IMR-90 (cell line): ENCODE measurements at regions not wholly inside any gene's neighbourhood (a gene's known extent, or its start where the extent isn't known, plus 50 kb on each side); places are given as distances from the start of the nearest gene placed in this dataset.

Experiments
- ATAC-seq: fragments of 200-7000 bp; cut with Tn5 transposase; 2 replicates; pipeline ENCODE4 v1.9.1; 2020; ENCODE audit warnings: low read depth, mild to moderate bottlenecking, moderate library complexity
- BruUV-seq: library from RNA; stranded (reverse); fragments of 400-500 nt; replicated peaks from 2 replicates; lab custom pipeline; 2021; lab: Mats Ljungman, UMichigan
- CTCF ChIA-PET: fragments of 300-600 bp; formaldehyde crosslinking; extraction: SDS; loops from one replicate; lab custom pipeline; 2021; ENCODE audit warnings: antibody characterized with exemption; lab: Yijun Ruan, JAX
- POLR2A ChIA-PET: fragments of 300-600 bp; sonication (Branson Sonifier 250); formaldehyde crosslinking; loops from one replicate; lab custom pipeline; 2022; ENCODE audit warnings: antibody characterized with exemption; ENCODE audit not compliant: unreplicated experiment; lab: Charles Lee
- DNase-seq: peaks from one replicate; pipeline ENCODE4 v3.0.0; 2013
- H2AFZ ChIP-seq: replicated peaks from 2 replicates; pipeline ENCODE3; 2013; ENCODE audit warnings: low read length, mild to moderate bottlenecking; ENCODE audit not compliant: poor library complexity
- H2AK5ac ChIP-seq: 2 replicates; pipeline ENCODE4 v1.6.1; 2013; ENCODE audit warnings: low read depth, low read length, inconsistent platforms
- H2AK9ac ChIP-seq: replicated peaks from 2 replicates; pipeline ENCODE3; 2013; ENCODE audit warnings: mild to moderate bottlenecking, low read depth, low read length, moderate library complexity; ENCODE audit not compliant: poor library complexity
- H2BK120ac ChIP-seq: 2 replicates; pipeline ENCODE4 v1.6.1; 2013; ENCODE audit warnings: low read depth, low read length, inconsistent platforms
- H2BK15ac ChIP-seq: 3 replicates; pipeline ENCODE4 v1.6.1; 2013; ENCODE audit warnings: low read depth, low read length, inconsistent platforms
- H2BK20ac ChIP-seq: 2 replicates; pipeline ENCODE4 v1.6.1; 2013; ENCODE audit warnings: low read depth, mild to moderate bottlenecking, inconsistent platforms, low read length, moderate library complexity
- H2BK5ac ChIP-seq: 2 replicates; pipeline ENCODE4 v1.6.1; 2013; ENCODE audit warnings: mild to moderate bottlenecking, low read depth, low read length, inconsistent platforms; ENCODE audit not compliant: poor library complexity, severe bottlenecking
- H3K14ac ChIP-seq: replicated peaks from 2 replicates; pipeline ENCODE4 v1.6.1; 2013; ENCODE audit warnings: low read depth, low read length, inconsistent platforms
- H3K18ac ChIP-seq: 2 replicates; pipeline ENCODE4 v1.6.1; 2013; ENCODE audit warnings: low read depth, low read length, control low read depth
- H3K23ac ChIP-seq: 2 replicates; pipeline ENCODE4 v1.6.1; 2013; ENCODE audit warnings: low read depth, low read length, inconsistent platforms
- H3K27ac ChIP-seq: 2 replicates; pipeline ENCODE4 v1.5.1; 2013; ENCODE audit warnings: mild to moderate bottlenecking, control low read depth, low read length; ENCODE audit not compliant: insufficient read depth
- H3K27me3 ChIP-seq: 2 replicates; pipeline ENCODE4 v1.6.1; 2013; ENCODE audit warnings: low read length; ENCODE audit not compliant: control insufficient read depth, insufficient read depth
- H3K36me3 ChIP-seq: 2 replicates; pipeline ENCODE4 v1.6.1; 2013; ENCODE audit warnings: low read length, mixed read lengths; ENCODE audit not compliant: control insufficient read depth, insufficient read depth
- H3K4ac ChIP-seq: 2 replicates; pipeline ENCODE4 v1.6.1; 2013; ENCODE audit warnings: low read depth, low read length, inconsistent platforms
- H3K4me1 ChIP-seq: 2 replicates; pipeline ENCODE4 v1.6.1; 2013; ENCODE audit warnings: low read length, mixed read lengths; ENCODE audit not compliant: control insufficient read depth, insufficient read depth
- H3K4me2 ChIP-seq: 2 replicates; pipeline ENCODE4 v1.6.1; 2013; ENCODE audit warnings: low read depth, mild to moderate bottlenecking, control low read depth, low read length, moderate library complexity
- H3K4me3 ChIP-seq: 2 replicates; pipeline ENCODE4 v1.5.1; 2013; ENCODE audit warnings: low read depth, mild to moderate bottlenecking, control low read depth, low read length, moderate library complexity; ENCODE audit not compliant: insufficient read depth
- H3K56ac ChIP-seq: 2 replicates; pipeline ENCODE4 v1.6.1; 2013; ENCODE audit warnings: low read length, inconsistent platforms; ENCODE audit not compliant: insufficient read depth; ENCODE audit errors: extremely low read depth
- H3K79me1 ChIP-seq, 2 experiments: 2 replicates each; pipeline ENCODE4 v1.6.1; 2013; ENCODE audit warnings: low read length in 2 of 2, inconsistent platforms in 1 of 2, low read depth in 1 of 2
- H3K9ac ChIP-seq: 2 replicates; pipeline ENCODE4 v1.6.1; 2013; ENCODE audit warnings: low read depth, low read length, control low read depth
- H3K9me1 ChIP-seq: 2 replicates; pipeline ENCODE4 v1.6.1; 2013; ENCODE audit warnings: low read length, inconsistent platforms; ENCODE audit not compliant: insufficient read depth
- H3K9me3 ChIP-seq: 2 replicates; pipeline ENCODE4 v1.6.1; 2013; ENCODE audit warnings: low read length; ENCODE audit not compliant: control insufficient read depth, insufficient read depth
- H4K20me1 ChIP-seq: 2 replicates; pipeline ENCODE4 v1.6.1; 2013; ENCODE audit warnings: low read length, inconsistent platforms; ENCODE audit not compliant: insufficient read depth
- H4K5ac ChIP-seq: 2 replicates; pipeline ENCODE4 v1.6.1; 2013; ENCODE audit warnings: mild to moderate bottlenecking, low read depth, low read length, control low read depth
- H4K8ac ChIP-seq, 2 experiments: 2 replicates each; pipeline ENCODE4 v1.6.1; 2013; ENCODE audit warnings: low read depth in 2 of 2, low read length in 2 of 2, control low read depth in 1 of 2, inconsistent platforms in 1 of 2
- H4K91ac ChIP-seq: 2 replicates; pipeline ENCODE4 v1.6.1; 2013; ENCODE audit warnings: low read depth, low read length, inconsistent platforms; ENCODE audit not compliant: insufficient read depth
- BHLHE40 ChIP-seq: fragments of 150-350 bp; IDR thresholded peaks from 2 replicates; pipeline ENCODE4 v1.6.1; 2016; ENCODE audit warnings: mild to moderate bottlenecking, low read depth, low read length
- CEBPB ChIP-seq: IDR thresholded peaks from 2 replicates; pipeline ENCODE4 v1.6.1; 2012; ENCODE audit warnings: low read depth, low read length, improper control_type of control experiment
- CHD1 ChIP-seq: IDR thresholded peaks from 2 replicates; pipeline ENCODE4 v1.6.1; 2012; ENCODE audit warnings: low read depth, low read length, improper control_type of control experiment
- FOS ChIP-seq: fragments of 150-350 bp; IDR thresholded peaks from 2 replicates; pipeline ENCODE4 v1.6.1; 2016; ENCODE audit warnings: low read depth, low read length
- MAFK ChIP-seq: IDR thresholded peaks from 2 replicates; pipeline ENCODE4 v1.6.1; 2012; ENCODE audit warnings: low read depth, low read length, improper control_type of control experiment
- MAZ ChIP-seq: IDR thresholded peaks from 2 replicates; pipeline ENCODE4 v1.6.1; 2012; ENCODE audit warnings: low read depth, mild to moderate bottlenecking, low read length, improper control_type of control experiment, moderate library complexity, borderline replicate concordance
- MXI1 ChIP-seq: IDR thresholded peaks from 2 replicates; pipeline ENCODE4 v1.6.1; 2012; ENCODE audit warnings: low read depth, mild to moderate bottlenecking, low read length, moderate library complexity, borderline replicate concordance
- NFE2L2 ChIP-seq: fragments of 150-350 bp; IDR thresholded peaks from 2 replicates; pipeline ENCODE4 v1.6.1; 2016; ENCODE audit warnings: low read depth, mild to moderate bottlenecking, low read length
- POLR2A ChIP-seq: IDR thresholded peaks from 2 replicates; pipeline ENCODE4 v1.6.1; 2012; ENCODE audit warnings: mild to moderate bottlenecking, low read depth, low read length
- RAD21 ChIP-seq: IDR thresholded peaks from 2 replicates; pipeline ENCODE4 v1.6.1; 2012; ENCODE audit warnings: low read length, improper control_type of control experiment
- RCOR1 ChIP-seq: IDR thresholded peaks from 2 replicates; pipeline ENCODE4 v1.6.1; 2012; ENCODE audit warnings: mild to moderate bottlenecking, low read length, improper control_type of control experiment; ENCODE audit not compliant: insufficient replicate concordance
- RFX5 ChIP-seq: IDR thresholded peaks from 2 replicates; pipeline ENCODE4 v1.8.0; 2012; ENCODE audit warnings: low read depth, mild to moderate bottlenecking, low read length, moderate library complexity
- SMC3 ChIP-seq: fragments of 150-350 bp; IDR thresholded peaks from 2 replicates; pipeline ENCODE4 v1.6.1; 2016; ENCODE audit warnings: low read depth, mild to moderate bottlenecking, antibody characterized with exemption, low read length, moderate library complexity
- USF2 ChIP-seq: fragments of 150-350 bp; IDR thresholded peaks from 2 replicates; pipeline ENCODE4 v1.6.1; 2017; ENCODE audit warnings: mild to moderate bottlenecking, antibody characterized with exemption, low read length, low read depth
- WGBS, 2 experiments: methylation state at CpG; one replicate each; pipeline versions ENCODE4 v1.1.5 to v1.1.7; 2013; ENCODE audit warnings: missing lambda C conversion rate in 2 of 2; ENCODE audit not compliant: insufficient read length in 1 of 2; ENCODE audit errors: extremely low coverage in 2 of 2; 5-methylcytosine and 5-hydroxymethylcytosine counted together
- dilution Hi-C: fragments of 300-500 bp; cut with HindIII; formaldehyde crosslinking; loops from one replicate; pipeline ENCODE4 v1.14.3; 2018; ENCODE audit warnings: low sequenced_read_pairs; ENCODE audit not compliant: unreplicated experiment
- in situ Hi-C: fragments of 300-500 bp; cut with MboI; formaldehyde crosslinking; loops from 3 replicates; pipeline ENCODE4 v1.14.3; 2019; ENCODE audit warnings: low sequenced_read_pairs, inconsistent platforms, mixed read lengths
- intact Hi-C: fragments of 100-400 bp; cut with micrococcal nuclease; formaldehyde crosslinking; loops from 2 replicates; pipeline ENCODE4 v1.10.0; 2022
- TF ChIP-seq, protein P1 (sequence below): conservative IDR thresholded peaks from 2 replicates; pipeline ENCODE4 v1.5.1; 2012; ENCODE audit warnings: mild to moderate bottlenecking, low read depth, low read length, improper control_type of control experiment
- TF ChIP-seq, protein P2 (sequence below): fragments of 150-350 bp; IDR thresholded peaks from 2 replicates; pipeline ENCODE4 v1.6.1; 2016; ENCODE audit warnings: low read depth, mild to moderate bottlenecking, low read length, moderate library complexity, borderline replicate concordance

- no peak overlapping the region for H3K18ac ChIP-seq
- no peak overlapping the region for H3K23ac ChIP-seq
- no peak overlapping the region for H3K27ac ChIP-seq
- H4K5ac ChIP-seq = no peak overlapping the region
- BruUV-seq = no TSS peak
- no peak overlapping the region for H3K56ac ChIP-seq
- H4K20me1 ChIP-seq = no peaks in the 10 kb centered on the region
- H3K14ac ChIP-seq = no peak overlapping the region
- no peaks in the 10 kb centered on the region for H3K9me1 ChIP-seq
- intact Hi-C loops = no loop called here
- H2AK9ac ChIP-seq = no peak overlapping the region
- DNase-seq (no peak), ATAC-seq (no peak)
- POLR2A ChIA-PET = interaction anchor here (0.6 kb wide), 1 partner anchor 121 kb away, joined by 3 read pairs; no protein-coding TSS in a partner anchor
- WGBS, 2 experiments = no CpG with 5 or more reads among the region's 2 CpGs
- no peaks in the 10 kb centered on the region for H3K4me1 ChIP-seq
- no peak overlapping the region for H2BK20ac ChIP-seq
- H4K8ac ChIP-seq = no peak overlapping the region
- no peaks in the 10 kb centered on the region for H3K79me1 ChIP-seq
- no peak for TF ChIP-seq MXI1
- no peak for TF ChIP-seq FOS
- TF ChIP-seq USF2 = no peak
- no peak for TF ChIP-seq CEBPB
- TF ChIP-seq, protein P1, sequence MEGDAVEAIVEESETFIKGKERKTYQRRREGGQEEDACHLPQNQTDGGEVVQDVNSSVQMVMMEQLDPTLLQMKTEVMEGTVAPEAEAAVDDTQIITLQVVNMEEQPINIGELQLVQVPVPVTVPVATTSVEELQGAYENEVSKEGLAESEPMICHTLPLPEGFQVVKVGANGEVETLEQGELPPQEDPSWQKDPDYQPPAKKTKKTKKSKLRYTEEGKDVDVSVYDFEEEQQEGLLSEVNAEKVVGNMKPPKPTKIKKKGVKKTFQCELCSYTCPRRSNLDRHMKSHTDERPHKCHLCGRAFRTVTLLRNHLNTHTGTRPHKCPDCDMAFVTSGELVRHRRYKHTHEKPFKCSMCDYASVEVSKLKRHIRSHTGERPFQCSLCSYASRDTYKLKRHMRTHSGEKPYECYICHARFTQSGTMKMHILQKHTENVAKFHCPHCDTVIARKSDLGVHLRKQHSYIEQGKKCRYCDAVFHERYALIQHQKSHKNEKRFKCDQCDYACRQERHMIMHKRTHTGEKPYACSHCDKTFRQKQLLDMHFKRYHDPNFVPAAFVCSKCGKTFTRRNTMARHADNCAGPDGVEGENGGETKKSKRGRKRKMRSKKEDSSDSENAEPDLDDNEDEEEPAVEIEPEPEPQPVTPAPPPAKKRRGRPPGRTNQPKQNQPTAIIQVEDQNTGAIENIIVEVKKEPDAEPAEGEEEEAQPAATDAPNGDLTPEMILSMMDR = no peak
- no peak for TF ChIP-seq BHLHE40
- TF ChIP-seq NFE2L2 = no peak
- no peak for TF ChIP-seq RFX5
- TF ChIP-seq MAZ = no peak
- TF ChIP-seq RAD21 = no peak
- TF ChIP-seq CHD1 = no peak
- TF ChIP-seq, protein P2, sequence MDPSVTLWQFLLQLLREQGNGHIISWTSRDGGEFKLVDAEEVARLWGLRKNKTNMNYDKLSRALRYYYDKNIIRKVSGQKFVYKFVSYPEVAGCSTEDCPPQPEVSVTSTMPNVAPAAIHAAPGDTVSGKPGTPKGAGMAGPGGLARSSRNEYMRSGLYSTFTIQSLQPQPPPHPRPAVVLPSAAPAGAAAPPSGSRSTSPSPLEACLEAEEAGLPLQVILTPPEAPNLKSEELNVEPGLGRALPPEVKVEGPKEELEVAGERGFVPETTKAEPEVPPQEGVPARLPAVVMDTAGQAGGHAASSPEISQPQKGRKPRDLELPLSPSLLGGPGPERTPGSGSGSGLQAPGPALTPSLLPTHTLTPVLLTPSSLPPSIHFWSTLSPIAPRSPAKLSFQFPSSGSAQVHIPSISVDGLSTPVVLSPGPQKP = no peak
- no peak for TF ChIP-seq SMC3
- TF ChIP-seq RCOR1 = no peak
- TF ChIP-seq MAFK = no peak
- no peak for TF ChIP-seq POLR2A
- no peak overlapping the region for H3K9ac ChIP-seq
- in situ Hi-C loops = no loop called here
- no peak overlapping the region for H3K4ac ChIP-seq
- no peak overlapping the region for H3K4me2 ChIP-seq
- H2BK120ac ChIP-seq = no peak overlapping the region
- no peak overlapping the region for H2BK5ac ChIP-seq
- no peak overlapping the region for H2AK5ac ChIP-seq
- no peak overlapping the region for H2AFZ ChIP-seq
- H3K27me3 ChIP-seq = peaks cover 1% of the 10 kb centered on the region; the same call in 1 of the 2 replicates
- no peak overlapping the region for H2BK15ac ChIP-seq
- H3K9me3 ChIP-seq = no peaks in the 10 kb centered on the region
- H3K4me3 ChIP-seq = no peak overlapping the region
- H4K91ac ChIP-seq = no peak overlapping the region
- CTCF ChIA-PET = no interaction called here
- no peaks in the 10 kb centered on the region for H3K36me3 ChIP-seq
- dilution Hi-C loops = no loop called here
Observed at GRCh38 chr11:109150581-109150980, 271.4 kb upstream of the C11orf87 start.
